ENCODE measurements at regions not wholly inside any gene's neighbourhood (a gene's known extent, or its start where the extent isn't known, plus 50 kb on each side); places are given as distances from the start of the nearest gene placed in this dataset.
"Not testable (repeated sequence)": the region's sequence is repeated elsewhere in the genome, so short reads cannot be mapped to it uniquely, and the experiment has no call there.

DNA sequence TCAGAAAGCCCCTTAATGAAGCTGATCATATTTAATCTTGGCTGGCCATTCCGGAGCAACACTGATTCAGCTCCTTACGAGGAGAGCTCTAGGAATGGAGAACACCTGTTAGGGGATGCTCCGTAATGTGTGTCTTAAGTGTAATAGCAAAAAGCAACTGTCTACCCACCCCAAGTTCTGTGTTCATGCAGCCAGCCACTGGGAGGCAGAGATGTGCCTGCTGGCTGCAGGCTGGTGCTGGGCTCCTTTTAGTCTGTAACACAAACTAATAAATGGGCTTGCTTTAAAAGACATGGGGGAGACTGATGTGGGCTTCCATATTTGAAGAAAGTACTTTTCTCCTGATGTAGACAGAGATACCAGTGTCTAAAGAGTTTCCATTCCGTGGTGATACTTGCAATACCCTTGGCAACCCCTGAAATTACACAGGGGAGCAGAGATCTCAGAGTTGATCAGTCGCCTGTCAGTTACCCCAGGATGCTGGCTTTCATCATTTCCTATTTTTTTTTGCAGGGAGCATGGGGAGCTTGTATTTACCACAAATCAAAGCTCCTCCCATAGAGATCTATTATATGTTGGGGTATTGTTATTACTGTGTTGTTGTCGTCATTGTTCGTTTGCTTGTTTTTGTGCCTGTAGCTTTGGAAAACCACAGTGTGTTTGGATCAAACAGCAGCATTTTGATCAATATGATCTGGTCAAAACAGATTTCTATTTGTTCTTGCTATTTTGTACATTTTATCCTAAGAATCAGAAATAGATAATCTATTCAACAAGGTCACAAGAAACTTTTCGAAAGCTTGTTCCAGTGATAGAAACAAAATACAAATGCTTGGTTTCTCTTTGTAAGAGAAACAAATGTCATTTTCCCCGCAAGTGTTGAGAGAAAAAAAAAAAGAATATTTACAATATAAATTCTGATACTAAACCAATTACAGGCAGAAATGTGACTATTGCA lies 65.8 kb downstream of the MTX3 start:
- peak in 1 of 3 donors; percentile 1 for DNase-seq (ENCODE audit: low read depth in 2 of 3, low spot score in 1 of 3)

DNA sequence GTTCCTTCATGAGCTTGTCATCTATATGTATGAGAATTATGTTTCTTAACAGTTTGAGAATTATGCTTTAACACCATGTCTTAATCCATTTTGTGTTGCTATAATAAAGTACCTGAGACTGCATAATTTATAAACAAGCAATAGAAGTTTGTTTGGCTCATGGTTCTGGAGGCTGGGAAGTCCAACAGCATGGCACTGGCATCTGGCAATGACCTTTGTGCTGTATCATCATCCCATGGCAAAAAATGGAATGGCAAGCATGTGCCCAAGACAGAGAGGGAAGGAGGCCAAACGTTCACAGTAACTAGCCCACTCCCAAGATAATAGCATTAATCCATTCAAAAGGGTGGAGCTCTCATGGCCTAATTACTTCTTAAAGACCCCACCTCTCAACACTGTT lies 67.6 kb downstream of the MTX3 start:
- no peak for DNase-seq (ENCODE audit: low read depth in 2 of 3, low spot score in 1 of 3)

DNA sequence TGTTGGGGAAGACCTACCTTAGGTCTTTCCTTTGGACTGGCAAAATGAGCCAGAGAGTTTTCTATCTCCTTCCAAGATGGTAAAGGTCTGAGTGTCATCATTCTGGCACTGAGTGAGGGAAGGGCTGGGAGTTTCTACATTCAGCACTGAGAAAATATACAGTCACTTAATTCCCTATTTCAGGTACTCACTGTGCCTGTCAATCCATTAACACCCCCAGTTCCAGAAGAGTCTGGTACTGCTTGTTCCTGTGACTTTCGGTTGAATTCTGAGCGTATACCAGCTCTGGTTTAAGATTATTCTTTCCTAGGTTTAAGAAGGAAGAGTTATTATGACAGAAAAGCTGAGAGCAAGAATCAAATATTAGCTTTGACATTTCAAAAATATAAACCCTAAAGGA lies 68.4 kb downstream of the MTX3 start:
- no peak for DNase-seq (ENCODE audit: low read depth in 2 of 3, low spot score in 1 of 3)

DNA sequence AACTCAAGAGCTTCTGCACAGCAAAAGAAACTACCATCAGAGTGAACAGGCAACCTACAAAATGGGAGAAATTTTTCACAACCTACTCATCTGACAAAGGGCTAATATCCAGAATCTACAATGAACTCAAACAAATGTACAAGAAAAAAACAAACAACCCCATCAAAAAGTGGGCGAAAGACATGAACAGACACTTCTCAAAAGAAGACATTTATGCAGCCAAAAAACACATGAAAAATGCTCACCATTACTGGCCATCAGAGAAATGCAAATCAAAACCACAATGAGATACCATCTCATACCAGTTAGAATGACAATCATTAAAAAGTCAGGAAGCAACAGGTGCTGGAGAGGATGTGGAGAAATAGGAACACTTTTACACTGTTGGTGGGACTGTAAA lies 83.6 kb downstream of the MTX3 start:
- DNase-seq (ENCODE audit: low read depth in 2 of 3, low spot score in 1 of 3), result not testable (repeated sequence)

- not testable (repeated sequence) for DNase-seq (ENCODE audit: low read depth in 2 of 3, low spot score in 1 of 3)
Measured at GRCh38 chr5:79902571-79902970, 88.5 kb downstream of the MTX3 start.

DNA sequence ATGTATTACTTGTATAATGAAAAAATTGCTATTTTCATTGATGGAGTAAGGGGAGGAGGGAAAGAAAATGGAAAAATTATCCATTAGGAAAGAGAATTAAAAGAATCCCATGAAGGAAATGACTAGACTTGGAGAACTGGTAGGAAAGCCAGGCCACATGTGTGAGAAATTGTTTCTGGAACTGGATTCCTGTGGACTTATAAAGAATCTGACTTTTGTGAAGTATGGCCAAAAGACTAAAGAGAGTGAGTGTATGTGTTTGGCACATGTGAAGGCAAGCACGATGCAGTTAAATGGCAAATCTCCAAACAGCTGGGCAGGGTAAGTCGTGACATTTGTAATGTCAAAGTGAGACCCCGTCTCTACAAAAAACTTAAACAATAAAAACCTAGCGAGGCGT lies 89.4 kb downstream of the MTX3 start:
- no peak for DNase-seq (ENCODE audit: low read depth in 2 of 3, low spot score in 1 of 3)

GRCh38 chr5:79898611-79899010 lies 92.5 kb downstream of the MTX3 start:
- DNase-seq (ENCODE audit: low read depth in 2 of 3, low spot score in 1 of 3), result no peak

- DNase-seq (ENCODE audit: low read depth in 2 of 3, low spot score in 1 of 3), result no peak
Measured at GRCh38 chr5:79893976-79894375, 97.1 kb downstream of the MTX3 start.

DNA sequence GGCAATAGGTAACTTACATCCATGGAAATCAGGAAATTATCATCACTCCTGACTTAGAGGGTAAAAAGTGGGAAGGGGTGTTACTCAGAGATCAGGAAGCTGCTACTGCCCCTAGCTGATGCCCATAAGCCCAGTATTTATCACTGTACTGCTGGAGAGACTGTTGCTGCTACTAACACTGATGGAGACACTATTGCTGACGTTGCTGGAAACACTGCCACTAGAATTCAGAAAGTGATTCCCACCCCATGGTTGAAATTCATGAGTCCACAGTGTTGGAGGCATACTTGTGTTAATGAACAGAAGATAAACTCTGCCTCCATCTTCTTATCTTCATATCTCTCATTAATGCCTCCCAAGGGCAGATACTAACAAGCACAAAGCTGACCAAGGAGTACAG lies 97.6 kb downstream of the MTX3 start:
- DNase-seq (ENCODE audit: low read depth in 2 of 3, low spot score in 1 of 3), result no peak

- DNase-seq (ENCODE audit: low read depth in 2 of 3, low spot score in 1 of 3), result no peak
Measured at GRCh38 chr5:79890930-79891249, 100.2 kb downstream of the MTX3 start.

DNA sequence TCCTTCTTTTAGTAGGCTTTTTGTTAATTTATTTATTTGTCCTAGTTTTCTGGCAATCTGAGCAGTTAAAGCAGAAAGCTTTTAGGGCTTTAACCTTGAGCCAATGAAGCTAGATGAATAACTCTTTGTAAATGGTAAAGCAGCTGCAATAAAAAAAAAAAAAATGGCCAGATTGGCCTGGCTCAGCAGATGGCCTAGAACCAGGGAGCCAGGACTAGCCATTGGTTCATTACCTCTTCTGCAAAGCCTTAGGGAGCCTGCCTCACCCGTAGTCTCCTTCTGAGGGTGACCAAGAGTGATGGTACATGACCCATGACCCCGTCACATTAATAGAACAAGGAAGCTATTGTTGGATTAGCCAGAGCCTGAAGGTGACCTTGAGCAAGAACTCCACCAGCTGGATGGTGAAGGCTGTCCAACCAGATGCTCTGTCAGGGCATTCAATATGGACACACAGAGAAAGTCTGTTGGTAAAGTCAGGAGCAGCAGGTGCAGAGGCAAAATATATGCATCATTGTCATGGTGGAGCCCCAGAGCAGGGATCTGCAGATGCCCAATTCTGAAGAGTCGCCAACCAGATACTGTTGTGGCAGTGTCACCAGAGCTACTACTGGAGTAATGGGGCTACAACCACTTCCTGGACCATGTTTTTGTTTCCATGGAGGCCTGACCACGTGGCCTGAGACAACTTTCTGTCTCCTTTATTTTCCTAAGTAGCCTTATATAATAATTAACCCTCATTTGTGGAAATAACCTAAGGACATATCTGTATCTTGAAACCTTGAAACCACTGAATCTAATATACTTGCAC lies 100.7 kb downstream of the MTX3 start:
- no peak for DNase-seq (ENCODE audit: low read depth in 2 of 3, low spot score in 1 of 3)

GRCh38 chr5:79888643-79889042 lies 102.4 kb downstream of the MTX3 start:
- DNase-seq (ENCODE audit: low read depth in 2 of 3, low spot score in 1 of 3), result no peak

GRCh38 chr5:79886925-79887655 lies 104.0 kb downstream of the MTX3 start:
- DNase-seq (ENCODE audit: low read depth in 2 of 3, low spot score in 1 of 3), result no peak

- no peak for DNase-seq (ENCODE audit: low read depth in 2 of 3, low spot score in 1 of 3)
Measured at GRCh38 chr5:79886456-79886855, 104.6 kb downstream of the MTX3 start.

DNA sequence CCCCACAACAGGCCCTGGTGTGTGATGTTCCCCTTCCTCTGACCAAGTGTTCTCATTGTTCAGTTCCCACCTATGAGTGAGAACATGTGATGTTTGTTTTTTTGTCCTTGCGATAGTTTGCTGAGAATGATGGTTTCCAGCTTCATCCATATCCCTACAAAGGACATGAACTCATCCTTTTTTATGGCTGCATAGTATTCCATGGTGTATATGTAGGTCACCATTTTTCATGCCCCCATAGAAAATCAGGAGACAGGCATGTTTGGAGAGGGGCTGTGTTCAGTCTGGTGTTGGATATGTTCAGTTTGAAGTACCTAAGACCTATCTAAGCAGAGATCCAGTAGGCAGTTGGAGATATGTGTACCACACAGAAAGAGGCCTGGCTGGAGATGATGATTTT lies 111.2 kb downstream of the MTX3 start:
- not testable (repeated sequence) for DNase-seq (ENCODE audit: low read depth in 2 of 3, low spot score in 1 of 3)

- peak; percentile 16 to 46 (median 34) for DNase-seq (ENCODE audit: low read depth in 2 of 3, low spot score in 1 of 3)
Measured at GRCh38 chr5:79878721-79879336, 112.2 kb downstream of the MTX3 start.

- DNase-seq (ENCODE audit: low read depth in 2 of 3, low spot score in 1 of 3), result no peak
Measured at GRCh38 chr5:79878136-79878679, 112.9 kb downstream of the MTX3 start.

GRCh38 chr5:79876456-79876855 lies 114.6 kb downstream of the MTX3 start:
- no peak for DNase-seq (ENCODE audit: low read depth in 2 of 3, low spot score in 1 of 3)

DNA sequence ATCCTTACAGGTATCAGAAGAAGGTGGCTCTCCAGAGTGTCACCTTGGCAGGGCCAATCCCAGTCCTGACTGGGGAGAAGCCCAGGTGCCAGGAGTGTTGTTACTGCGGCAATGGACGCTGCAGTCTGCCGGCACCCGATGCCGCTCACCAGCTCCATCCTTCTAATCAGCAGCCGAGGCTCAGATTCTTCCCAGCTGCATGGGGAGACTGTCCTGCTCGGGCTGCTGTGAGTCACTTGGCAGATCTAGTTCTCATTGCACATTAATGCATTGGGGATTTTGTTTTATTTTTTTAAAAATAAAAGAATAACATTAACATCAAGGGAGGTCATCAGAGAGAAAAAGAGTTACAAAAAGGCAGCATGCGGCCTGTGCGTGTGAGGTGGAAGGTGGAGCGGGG lies 115.8 kb downstream of the MTX3 start:
- no peak for DNase-seq (ENCODE audit: low read depth in 2 of 3, low spot score in 1 of 3)

GRCh38 chr5:79873187-79873586 lies 117.9 kb downstream of the MTX3 start:
- no peak for DNase-seq (ENCODE audit: low read depth in 2 of 3, low spot score in 1 of 3)

DNA sequence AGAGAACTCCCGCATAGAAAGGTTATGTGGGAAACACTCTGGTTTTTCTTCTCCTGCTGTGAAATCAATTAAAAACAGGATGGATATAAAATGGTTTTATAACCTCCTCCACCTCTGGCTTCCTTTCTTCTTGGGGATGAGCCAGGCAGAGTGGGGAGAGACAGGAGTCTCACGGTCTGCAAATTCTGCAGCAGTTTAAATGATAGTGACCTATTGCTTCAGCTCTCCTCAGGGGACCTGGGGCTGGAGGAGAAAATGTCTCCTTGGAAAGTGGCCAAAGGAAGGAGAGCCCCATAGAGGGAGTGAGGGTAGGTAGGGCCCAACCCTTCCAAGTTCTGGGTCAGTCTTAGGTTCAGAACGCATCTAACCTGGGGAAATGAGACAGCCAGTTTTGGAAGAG lies 118.8 kb downstream of the MTX3 start:
- no peak for DNase-seq (ENCODE audit: low read depth in 2 of 3, low spot score in 1 of 3)

Measured in stimulated activated CD4-positive, alpha-beta T cell treated with anti-CD3 and anti-CD28 coated beads, Interleukin-12 subunit alpha, Interleukin-12 subunit beta, amount 100 ng/mL, for 48 hours (primary cell).